ENCODE measurements at regions not wholly inside any gene's neighbourhood (a gene's known extent, or its start where the extent isn't known, plus 50 kb on each side); places are given as distances from the start of the nearest gene placed in this dataset.
"Not testable (repeated sequence)": the region's sequence is repeated elsewhere in the genome, so short reads cannot be mapped to it uniquely, and the experiment has no call there.

DNA sequence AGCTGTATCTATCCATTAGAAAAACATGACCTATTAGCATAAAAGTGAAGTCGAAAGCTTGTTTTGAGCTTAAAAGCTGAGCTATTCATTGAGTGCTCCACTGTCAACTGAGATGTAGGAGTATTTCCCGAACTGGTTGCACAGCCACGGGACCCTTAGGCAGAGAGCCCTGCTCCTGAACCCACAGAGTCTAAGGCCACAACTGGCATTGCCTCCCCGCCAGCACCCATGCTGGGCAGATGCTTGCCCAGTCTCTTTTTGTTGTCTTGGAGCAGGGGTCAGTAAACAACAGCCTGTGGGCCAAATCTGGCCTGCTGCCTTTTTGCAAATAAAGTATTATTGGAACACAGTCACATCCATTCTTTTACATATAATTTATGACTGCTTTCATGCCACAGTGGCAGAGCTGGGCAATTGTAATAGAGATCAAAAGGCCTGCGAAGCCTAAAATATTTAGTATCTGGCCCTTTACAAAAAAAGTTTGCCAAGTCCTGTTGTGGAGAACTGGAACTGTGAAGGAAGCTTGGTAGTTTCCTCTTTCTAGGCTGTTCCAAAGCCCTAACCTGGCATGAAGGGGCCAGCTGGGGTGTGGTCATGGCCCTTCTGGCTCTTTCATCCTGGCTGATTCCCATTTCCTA lies 58.4 kb upstream of the WAPL start:
- DNase-seq: peak in 38 of 56 donors; percentile 2 to 70 (median 22)

- peak in 4 of 56 donors; percentile 28 to 41 (median 37) for DNase-seq
Observed at GRCh38 chr10:86580521-86580891, 58.9 kb upstream of the WAPL start.

- no peak for DNase-seq
Observed at GRCh38 chr10:86583983-86584382, 62.4 kb upstream of the WAPL start.

- peak in 53 of 56 donors; percentile 11 to 82 (median 60) for DNase-seq
Observed at GRCh38 chr10:86585037-86585929, 63.7 kb upstream of the WAPL start.

- DNase-seq: peak in 43 of 56 donors; percentile 4 to 77 (median 40)
Observed at GRCh38 chr10:86586516-86586915, 64.9 kb upstream of the WAPL start.

DNA sequence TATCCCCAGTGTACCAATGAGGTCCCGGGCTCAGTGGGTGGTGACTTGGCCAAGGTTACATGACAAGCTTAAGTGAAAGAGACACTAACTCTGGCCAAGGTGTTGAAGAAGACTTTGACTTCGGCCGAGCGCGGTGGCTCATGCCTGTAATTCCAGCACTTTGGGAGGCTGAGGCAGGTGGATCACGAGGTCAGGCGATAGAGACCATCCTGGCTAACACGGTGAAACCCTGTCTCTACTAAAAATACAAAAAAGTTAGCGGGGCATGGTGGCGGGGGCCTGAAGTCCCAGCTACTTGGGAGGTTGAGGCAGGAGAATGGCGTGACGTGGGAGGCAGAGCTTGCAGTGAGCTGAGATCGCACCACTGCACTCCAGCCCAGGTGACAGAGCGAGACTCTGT lies 65.6 kb upstream of the OPN4 start:
- DNase-seq: not testable (repeated sequence)

DNA sequence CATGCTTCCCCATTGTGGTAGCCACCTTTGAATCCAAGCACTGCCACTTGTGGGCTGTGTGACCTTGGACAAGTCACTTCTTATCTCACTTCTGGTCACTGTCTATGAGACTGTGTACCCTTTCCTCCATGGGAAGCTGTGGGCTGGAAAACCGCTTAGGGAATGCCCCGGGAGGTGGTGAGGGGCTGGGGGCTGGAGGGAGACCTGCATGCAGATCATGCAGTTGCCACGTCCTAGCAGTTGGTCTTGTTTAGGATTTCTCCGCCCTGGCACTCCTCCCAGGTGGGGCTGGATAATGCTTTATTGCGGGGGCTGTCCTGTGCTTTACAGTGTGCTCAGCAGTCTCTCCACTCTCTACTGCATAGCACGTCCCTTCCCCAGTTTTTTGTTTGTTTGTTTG lies 62.9 kb upstream of the OPN4 start:
- no peak for DNase-seq

DNA sequence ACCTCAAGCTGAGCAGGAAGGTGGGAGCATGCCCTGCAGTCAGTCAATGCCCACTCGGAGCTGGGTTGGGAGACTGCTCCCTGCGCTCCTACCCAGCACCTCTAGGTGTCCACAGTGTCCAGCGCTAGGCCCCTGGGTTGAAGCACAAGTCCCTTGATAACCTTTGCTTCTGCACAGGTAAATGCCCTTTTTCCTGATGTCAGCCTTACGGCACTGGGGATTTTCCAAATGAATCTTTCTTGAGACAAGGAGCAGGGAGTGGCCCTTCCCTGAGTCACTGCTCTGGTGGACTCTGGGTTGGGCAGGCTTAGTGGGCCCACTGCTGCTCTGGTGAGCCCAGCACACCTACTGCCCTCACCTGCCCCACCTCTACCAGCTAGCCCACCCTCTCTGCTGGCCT lies 61.9 kb upstream of the OPN4 start:
- DNase-seq: no peak

DNA sequence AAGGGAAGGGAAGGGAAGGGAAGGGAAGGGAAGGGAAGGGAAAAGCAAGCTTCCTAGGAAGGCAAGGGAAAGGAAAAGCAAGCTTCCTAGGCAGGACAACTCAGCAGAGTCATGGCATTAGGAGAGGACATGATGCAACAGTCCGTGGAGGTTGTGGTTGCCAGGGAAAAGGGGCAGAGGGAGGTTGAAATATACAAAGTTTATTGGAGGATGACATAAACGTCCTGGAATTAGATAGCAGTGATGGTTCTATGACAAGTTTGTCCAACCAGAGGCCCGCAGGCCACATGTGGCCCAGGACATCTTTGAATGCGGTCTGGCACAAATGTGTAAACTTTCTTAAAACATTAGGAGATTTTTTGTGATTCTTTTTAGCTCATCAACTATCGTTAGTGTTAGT lies 59.8 kb upstream of the OPN4 start:
- no peak for DNase-seq

DNA sequence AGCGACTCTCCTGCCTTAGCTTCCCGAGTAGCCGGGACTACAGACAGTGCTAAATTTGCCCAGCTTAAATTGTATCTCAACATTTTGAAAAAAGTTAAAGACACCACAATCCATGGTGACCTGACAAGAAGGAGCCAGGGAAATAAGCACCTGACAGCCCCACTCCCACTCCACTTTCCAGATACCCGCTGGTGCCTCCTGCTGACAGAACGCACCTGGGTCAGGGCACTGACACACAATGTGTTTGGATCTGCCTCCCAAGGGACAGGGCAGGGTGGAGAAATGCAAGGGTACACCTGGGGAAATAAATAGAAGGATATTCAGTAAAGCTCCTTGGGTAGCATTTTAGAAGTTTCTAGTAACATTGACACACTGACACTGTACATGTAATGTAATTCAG lies 58.9 kb upstream of the OPN4 start:
- no peak for DNase-seq

- no peak for DNase-seq
Observed at GRCh38 chr10:86596266-86596665, 58.1 kb upstream of the OPN4 start.

DNA sequence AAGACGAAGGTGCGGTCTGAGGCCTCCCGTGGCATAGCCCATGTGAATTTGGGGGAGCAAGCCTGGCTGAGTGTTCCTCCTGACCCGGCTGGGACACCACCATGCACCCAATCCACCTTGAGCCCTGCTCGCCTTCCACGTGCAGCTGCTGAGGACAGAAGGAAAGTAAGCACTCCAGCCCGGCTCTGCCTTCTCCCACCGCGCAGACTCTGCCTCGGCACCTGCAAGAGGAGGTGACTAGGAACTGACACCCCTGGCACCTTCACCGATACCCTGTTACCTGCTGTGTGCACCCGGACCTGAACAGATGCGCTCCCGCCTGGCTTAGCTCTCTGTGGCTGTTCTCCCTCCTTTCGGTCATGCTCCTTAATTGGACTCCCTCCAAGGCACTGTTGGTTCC lies 57.0 kb upstream of the OPN4 start:
- DNase-seq: no peak

DNA sequence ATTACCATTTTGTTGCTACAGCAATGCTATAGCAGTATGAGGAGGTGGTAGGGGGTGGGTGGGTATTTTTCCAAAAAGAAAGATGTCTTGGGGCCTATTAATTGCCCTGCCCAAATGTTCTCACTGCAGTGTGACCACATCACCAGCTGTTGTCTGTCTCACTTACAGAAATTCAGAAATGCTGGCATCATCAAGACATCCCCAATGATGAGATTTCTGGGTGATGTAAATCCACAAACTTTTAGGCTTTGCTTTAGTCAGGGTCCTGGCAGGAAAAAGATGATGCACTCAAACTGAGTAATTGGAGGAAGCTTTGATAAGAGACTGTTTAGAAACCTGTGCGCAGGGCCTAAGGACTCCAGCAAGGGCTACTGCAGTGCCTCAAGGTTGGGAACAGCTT lies 56.2 kb upstream of the OPN4 start:
- DNase-seq: no peak

GRCh38 chr10:86599041-86599440 lies 55.3 kb upstream of the OPN4 start:
- DNase-seq: no peak

GRCh38 chr10:86599729-86600128 lies 54.6 kb upstream of the OPN4 start:
- no peak for DNase-seq

- DNase-seq: no peak
Observed at GRCh38 chr10:86600296-86600695, 54.1 kb upstream of the OPN4 start.

DNA sequence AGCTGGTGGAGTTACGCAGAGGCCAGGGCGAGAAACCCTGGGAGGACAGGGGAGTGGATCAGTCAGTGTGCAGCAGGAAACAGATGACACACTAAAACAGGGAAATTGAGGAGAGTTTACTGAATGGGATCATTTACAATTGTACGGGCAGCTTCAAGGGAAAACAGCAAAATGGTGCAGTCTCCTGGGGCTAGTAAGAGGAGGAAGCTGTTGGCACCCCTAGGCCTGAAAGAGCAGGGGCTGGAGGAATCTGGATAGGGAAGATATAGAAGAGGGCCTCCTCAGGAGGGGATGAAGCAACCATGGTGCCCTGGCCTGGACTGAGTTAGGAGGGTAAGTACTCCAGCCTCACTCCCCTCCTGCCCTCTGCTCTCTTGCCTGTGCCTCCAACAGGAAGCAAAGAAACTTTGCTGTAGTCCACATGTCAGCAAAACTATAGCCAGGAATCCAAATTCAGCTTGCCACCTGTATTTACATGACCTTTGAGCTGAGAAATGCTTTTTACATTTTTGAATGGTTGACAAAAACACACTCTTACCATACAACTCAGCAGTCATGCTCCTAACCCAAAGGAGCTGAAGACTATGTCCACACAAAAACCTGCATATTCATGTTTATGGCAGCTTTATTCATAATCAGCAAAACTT lies 52.3 kb upstream of the OPN4 start:
- DNase-seq: no peak

- DNase-seq: no peak
Observed at GRCh38 chr10:86603256-86603655, 51.1 kb upstream of the OPN4 start.

Measured in nucleus accumbens (tissue), 56 donors.